ENCODE measurements at regions not wholly inside any gene's neighbourhood (a gene's known extent, or its start where the extent isn't known, plus 50 kb on each side); places are given as distances from the start of the nearest gene placed in this dataset.

GRCh38 chr18:34659579-34660517 is 50.2 kb upstream of the DTNA start:
- 70% methylated on average over 1 of the region's 8 CpGs for WGBS (ENCODE audit: insufficient coverage)
- Mint-ChIP-seq H3K4me3 (no peak overlapping the region), H3K4me1 (no peaks in the 10 kb centered on the region), H3K36me3 (no peaks in the 10 kb centered on the region), H3K27ac (no peak overlapping the region), H3K9me3 (peaks cover 0 to 4% (median 0%) of the 10 kb centered on the region in 3 donors), H3K27me3 (peaks cover 11 to 17% of the 10 kb centered on the region in 2 donors)
- ChIA-PET CTCF (interaction anchor here (0.5 to 2.1 kb wide), 2 partner anchors 19 to 148 kb away, joined by 4 to 6 read pairs; no protein-coding TSS in a partner anchor), POLR2A (no interaction called here)
- H3K4me3 ChIP-seq (ENCODE audit: control insufficient read depth in 1 of 2, extremely low read depth in 1 of 2, low read length in 1 of 2): no peak overlapping the region
- no peaks in the 10 kb centered on the region for H3K36me3 ChIP-seq (ENCODE audit: control insufficient read depth in 2 of 2, extremely low read depth in 1 of 2, insufficient read depth in 1 of 2, low read length in 1 of 2)
- H3K27me3 ChIP-seq (replicated peaks in 1 of 2; ENCODE audit: control insufficient read depth in 2 of 2, extremely low read depth in 1 of 2, insufficient read depth in 2 of 2, low read length in 1 of 2): no peaks in the 10 kb centered on the region
- no peaks in the 10 kb centered on the region for H3K9me3 ChIP-seq
- ATAC-seq (replicated peaks in 1 of 4) (no peak), DNase-seq (no peak)
- H3K4me1 ChIP-seq (ENCODE audit: control insufficient read depth in 1 of 2, extremely low read depth in 1 of 2, insufficient read depth in 2 of 2, low read length in 2 of 2): no peaks in the 10 kb centered on the region
- no peak overlapping the region for H3K27ac ChIP-seq (ENCODE audit: low read length)

All from T-cell (primary cell).